MCF 10A (cell line): ENCODE measurements at regions not wholly inside any gene's neighbourhood (a gene's known extent, or its start where the extent isn't known, plus 50 kb on each side); places are given as distances from the start of the nearest gene placed in this dataset.
A peak's percentile ranks its signal among the peaks of the same experiment; 100 is the strongest.

ENCODE experiments used
- BruUV-seq: library from RNA; stranded (reverse); fragments of 400-500 nt; replicated peaks from 2 replicates; lab custom pipeline; 2021; lab: Mats Ljungman, UMichigan
- CTCF ChIA-PET: fragments of 300-600 bp; sonication (Branson Sonifier 250); formaldehyde crosslinking; extraction: SDS; loops from one replicate; lab custom pipeline; 2021; ENCODE audit warnings: antibody characterized with exemption, inconsistent platforms; lab: Yijun Ruan, JAX
- POLR2A ChIA-PET: fragments of 300-600, 350-650 bp; sonication (Branson Sonifier 250); formaldehyde crosslinking; extraction: SDS; loops from one replicate; lab custom pipeline; 2020; ENCODE audit warnings: antibody characterized with exemption, inconsistent platforms; lab: Yijun Ruan, JAX
- DNase-seq: peaks from one replicate; pipeline ENCODE4 v3.0.0-alpha.2; 2018; ENCODE audit not compliant: unreplicated experiment
- H3K27ac Mint-ChIP-seq: one replicate; pipeline ENCODE4 v1.8.0; 2022; ENCODE audit warnings: mild to moderate bottlenecking, low read depth, mixed read lengths; ENCODE audit not compliant: unreplicated experiment
- H3K27me3 Mint-ChIP-seq: one replicate; pipeline ENCODE4 v1.8.0; 2022; ENCODE audit warnings: mixed read lengths; ENCODE audit not compliant: insufficient read depth, unreplicated experiment
- H3K36me3 Mint-ChIP-seq: one replicate; pipeline ENCODE4 v1.8.0; 2022; ENCODE audit warnings: mild to moderate bottlenecking, moderate library complexity, mixed read lengths; ENCODE audit not compliant: insufficient read depth, unreplicated experiment
- H3K4me1 Mint-ChIP-seq: one replicate; pipeline ENCODE4 v1.8.0; 2022; ENCODE audit warnings: mixed read lengths; ENCODE audit not compliant: insufficient read depth, unreplicated experiment
- H3K4me3 Mint-ChIP-seq: one replicate; pipeline ENCODE4 v1.8.0; 2022; ENCODE audit warnings: mild to moderate bottlenecking, moderate library complexity, mixed read lengths; ENCODE audit not compliant: unreplicated experiment
- H3K9me3 Mint-ChIP-seq: one replicate; pipeline ENCODE4 v1.8.0; 2022; ENCODE audit warnings: mixed read lengths; ENCODE audit not compliant: unreplicated experiment
- CTCF ChIP-seq: fragments of 200-600 bp; IDR thresholded peaks from one replicate; pipeline ENCODE4 v1.8.0; 2022; ENCODE audit warnings: antibody characterized with exemption, mild to moderate bottlenecking; ENCODE audit not compliant: unreplicated experiment
- intact Hi-C: fragments of 100-400 bp; cut with micrococcal nuclease; formaldehyde crosslinking; loops from 2 replicates; pipeline ENCODE4 v1.14.1; 2022

DNA sequence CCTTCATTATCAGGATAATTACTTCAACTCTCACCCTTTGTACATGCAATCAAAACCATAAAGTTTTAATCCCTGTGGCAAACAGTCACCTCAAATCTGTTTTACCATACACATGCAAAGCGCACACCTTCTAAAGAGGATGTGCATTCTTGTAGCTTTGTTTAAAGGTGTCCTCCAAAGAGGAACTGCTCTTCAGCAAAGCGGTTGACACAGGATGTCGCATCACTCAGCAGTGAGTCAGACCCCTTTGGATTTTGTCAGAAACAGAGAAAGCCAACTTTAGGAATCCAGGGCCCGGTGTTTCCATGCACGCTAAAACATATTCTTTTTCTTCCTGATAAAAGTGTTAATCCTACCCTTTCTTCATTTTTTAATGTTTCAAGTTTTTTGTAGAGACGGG, 268.3 kb upstream of the ARID1B start:
- H3K9me3 Mint-ChIP-seq = no peaks in the 10 kb centered on the region

GRCh38 chr6:156508126-156508525, 269.1 kb upstream of the ARID1B start:
- no TSS peak for BruUV-seq
- ChIA-PET CTCF (interaction anchor here (0.7 kb wide), 1 partner anchor 167 kb away, joined by 3 read pairs; no protein-coding TSS in a partner anchor), POLR2A (no interaction called here)
- H3K27me3 Mint-ChIP-seq = peaks cover 19% of the 10 kb centered on the region
- H3K4me1 Mint-ChIP-seq = peaks cover 5% of the 10 kb centered on the region
- no peaks in the 10 kb centered on the region for H3K36me3 Mint-ChIP-seq
- intact Hi-C loops = no loop called here
- no peak overlapping the region for H3K27ac Mint-ChIP-seq
- DNase-seq = no peak
- H3K9me3 Mint-ChIP-seq = no peaks in the 10 kb centered on the region
- TF ChIP-seq CTCF = no peak
- H3K4me3 Mint-ChIP-seq = no peak overlapping the region

More for the DNA sequence above, 268.3 kb upstream of the ARID1B start:
- H3K27ac Mint-ChIP-seq = no peak overlapping the region
- H3K27me3 Mint-ChIP-seq = peaks cover 19% of the 10 kb centered on the region
- no TSS peak for BruUV-seq
- intact Hi-C loops = no loop called here
- peak; percentile 2 for DNase-seq
- ChIA-PET POLR2A (no interaction called here), CTCF (interaction anchor here (0.6 kb wide), 1 partner anchor 10 kb away, joined by 5 read pairs; no protein-coding TSS in a partner anchor)
- peaks cover 5% of the 10 kb centered on the region for H3K4me1 Mint-ChIP-seq
- no peak for TF ChIP-seq CTCF
- no peaks in the 10 kb centered on the region for H3K36me3 Mint-ChIP-seq
- H3K4me3 Mint-ChIP-seq = no peak overlapping the region

DNA sequence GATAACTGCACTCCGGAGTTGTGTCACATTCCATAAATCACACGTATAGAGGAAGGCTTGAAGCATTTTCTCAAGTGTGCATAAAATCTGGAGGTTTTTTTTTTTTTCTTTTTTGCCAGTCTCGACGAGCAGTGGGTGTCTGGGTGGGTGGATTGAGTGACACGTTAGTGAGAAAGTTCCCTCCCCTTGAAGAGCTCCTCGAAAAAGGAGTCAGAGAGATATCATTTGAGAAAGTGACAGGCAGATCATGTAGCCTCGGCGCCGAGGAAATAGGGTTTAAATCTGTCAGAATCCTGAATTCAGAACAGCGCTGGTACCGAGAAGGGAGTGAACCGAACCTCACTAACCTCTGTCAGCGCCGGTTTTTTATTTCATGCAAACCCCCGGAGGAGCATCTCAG, 269.5 kb upstream of the ARID1B start:
- CTCF ChIA-PET = interaction anchor here (0.7 kb wide), 1 partner anchor 167 kb away, joined by 3 read pairs; no protein-coding TSS in a partner anchor
- H3K4me1 Mint-ChIP-seq = peaks cover 5% of the 10 kb centered on the region

DNA sequence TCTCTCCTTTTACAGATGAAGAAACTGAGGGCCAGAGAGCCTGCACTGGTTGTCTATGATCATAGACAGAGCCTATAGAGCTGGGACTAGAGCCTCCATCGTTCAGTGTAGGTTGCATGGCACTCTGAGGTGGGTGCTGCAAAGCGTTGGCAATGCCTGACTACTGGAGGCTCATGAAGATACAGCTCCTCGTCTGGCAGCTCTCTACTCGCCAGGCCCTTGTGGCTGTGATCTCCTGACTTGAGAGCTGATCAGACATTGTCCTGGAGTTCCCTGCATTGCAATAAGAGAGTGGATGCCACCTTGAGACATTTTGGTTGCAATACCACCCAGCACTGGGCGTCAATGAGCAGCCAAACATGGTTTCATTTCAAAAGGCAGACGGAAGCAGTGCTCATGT, 270.1 kb upstream of the ARID1B start:
- H3K9me3 Mint-ChIP-seq = no peaks in the 10 kb centered on the region
- ChIA-PET CTCF (interaction anchor here (0.6 kb wide), 1 partner anchor 707 kb away, joined by 3 read pairs; no protein-coding TSS in a partner anchor), POLR2A (no interaction called here)
- intact Hi-C loops = no loop called here
- DNase-seq = no peak
- H3K36me3 Mint-ChIP-seq = no peaks in the 10 kb centered on the region
- H3K27ac Mint-ChIP-seq = no peak overlapping the region
- H3K4me1 Mint-ChIP-seq = peaks cover 5% of the 10 kb centered on the region
- H3K27me3 Mint-ChIP-seq = peaks cover 11% of the 10 kb centered on the region
- TF ChIP-seq CTCF = no peak
- no TSS peak for BruUV-seq
- H3K4me3 Mint-ChIP-seq = no peak overlapping the region

More for the DNA sequence above, 269.5 kb upstream of the ARID1B start:
- POLR2A ChIA-PET = no interaction called here
- H3K27me3 Mint-ChIP-seq = peaks cover 17% of the 10 kb centered on the region
- H3K36me3 Mint-ChIP-seq = no peaks in the 10 kb centered on the region
- TF ChIP-seq CTCF = no peak
- DNase-seq = no peak
- H3K27ac Mint-ChIP-seq = no peak overlapping the region
- H3K4me3 Mint-ChIP-seq = no peak overlapping the region
- H3K9me3 Mint-ChIP-seq = no peaks in the 10 kb centered on the region
- intact Hi-C loops = no loop called here
- BruUV-seq = no TSS peak
